Adrenal gland (tissue), 5 donors: ENCODE measurements at regions not wholly inside any gene's neighbourhood (a gene's known extent, or its start where the extent isn't known, plus 50 kb on each side); places are given as distances from the start of the nearest gene placed in this dataset.

Experiments used
- CTCF ChIP-seq, 6 experiments: fragments of 450-650 bp in 4 of 6; fragments of 200-600 bp in 2 of 6; sonication (generic) in 1 of 6; IDR thresholded peaks; 1 replicate in 5 of 6; 2 replicates in 1 of 6; pipeline versions ENCODE4 v1.5.1 to v1.8.0; 2016 to 2021; ENCODE audit warnings: antibody characterized with exemption in 6 of 6, mild to moderate bottlenecking in 2 of 6, moderate library complexity in 1 of 6
- POLR2A ChIP-seq, 2 donors: fragments of 450-650 bp; IDR thresholded peaks; one replicate each; pipeline ENCODE4 v1.6.1; 2017; ENCODE audit warnings: antibody characterized with exemption in 2 of 2, mild to moderate bottlenecking in 2 of 2, moderate library complexity in 1 of 2
- donor health status: DM: no; HTN: no; CAD: no.

- TF ChIP-seq POLR2A (IDR thresholded peaks at IDR 0.05) (no peak), CTCF (IDR thresholded peaks at IDR 0.05) (no peak)
These were observed 108.7 kb upstream of the JADE1 start for GRCh38 chr4:128700659-128701350.
